ENCODE measurements at regions not wholly inside any gene's neighbourhood (a gene's known extent, or its start where the extent isn't known, plus 50 kb on each side); places are given as distances from the start of the nearest gene placed in this dataset.

GRCh38 chr5:40277161-40277906 is 402.4 kb upstream of the PTGER4 start:
- H3K4me3 ChIP-seq (ENCODE audit: low read depth, poor library complexity, severe bottlenecking) = no peak overlapping the region
- WGBS, 2 donors = 85 to 86% methylated on average over 4 of the region's 4 CpGs
- no peak for DNase-seq (ENCODE audit: low spot score in 2 of 2)
- intact Hi-C loops (cut with DNase I; ENCODE audit: low total_unique reads) = no loop called here
- TF ChIP-seq POLR2A (IDR thresholded peaks at IDR 0.05) (no peak), CTCF (IDR thresholded peaks at IDR 0.05) (no peak)

- intact Hi-C loops (cut with DNase I; ENCODE audit: low total_unique reads) = no loop called here
- 82 to 88% methylated on average over 5 of the region's 5 CpGs for WGBS, 2 donors
- no peak for TF ChIP-seq POLR2A (IDR thresholded peaks at IDR 0.05)
- no peak for TF ChIP-seq CTCF (IDR thresholded peaks at IDR 0.05)
- no peak overlapping the region for H3K4me3 ChIP-seq (ENCODE audit: low read depth, poor library complexity, severe bottlenecking)
- no peak for DNase-seq (ENCODE audit: low spot score in 2 of 2)
Observed at GRCh38 chr5:40276426-40277102, 403.2 kb upstream of the PTGER4 start.

- no peak overlapping the region for H3K4me3 ChIP-seq (ENCODE audit: low read depth, poor library complexity, severe bottlenecking)
- intact Hi-C loops (cut with DNase I; ENCODE audit: low total_unique reads) = no loop called here
- no peak for DNase-seq (ENCODE audit: low spot score in 2 of 2)
- TF ChIP-seq POLR2A (IDR thresholded peaks at IDR 0.05) = no peak
- no peak for TF ChIP-seq CTCF (IDR thresholded peaks at IDR 0.05)
- WGBS, 2 donors = 38 to 64% methylated on average over 1 of the region's 1 CpG
Observed at GRCh38 chr5:40274568-40274967, 405.1 kb upstream of the PTGER4 start.

- 63 to 69% methylated on average over 1 of the region's 1 CpG for whole genome bisulfite sequencing, 2 donors
- intact Hi-C loops (cut with DNase I; ENCODE audit: low total_unique reads) = no loop called here
- no peak for TF ChIP-seq POLR2A (IDR thresholded peaks at IDR 0.05)
- no peak for TF ChIP-seq CTCF (IDR thresholded peaks at IDR 0.05)
- H3K4me3 ChIP-seq (ENCODE audit: low read depth, poor library complexity, severe bottlenecking) = no peak overlapping the region
- no peak for DNase-seq (ENCODE audit: low spot score in 2 of 2)
Observed at GRCh38 chr5:40273936-40274335, 405.8 kb upstream of the PTGER4 start.

- no peak overlapping the region for H3K4me3 ChIP-seq (ENCODE audit: low read depth, poor library complexity, severe bottlenecking)
- 56 to 57% methylated on average over 2 of the region's 2 CpGs for WGBS, 2 donors
- TF ChIP-seq CTCF (IDR thresholded peaks at IDR 0.05) (no peak), POLR2A (IDR thresholded peaks at IDR 0.05) (no peak)
- intact Hi-C loops (cut with DNase I; ENCODE audit: low total_unique reads) = no loop called here
- DNase-seq (ENCODE audit: low spot score in 2 of 2) = no peak
Observed at GRCh38 chr5:40271476-40271875, 408.2 kb upstream of the PTGER4 start.
